H1 (cell line): ENCODE measurements at regions not wholly inside any gene's neighbourhood (a gene's known extent, or its start where the extent isn't known, plus 50 kb on each side); places are given as distances from the start of the nearest gene placed in this dataset.
A peak's percentile ranks its signal among the peaks of the same experiment; 100 is the strongest.

ENCODE experiments used
- CTCF ChIA-PET: fragments of 300-600 bp; sonication (Branson Sonifier 250); formaldehyde crosslinking; loops from one replicate; lab custom pipeline; 2021; ENCODE audit not compliant: partially characterized antibody; lab: Charles Lee
- POLR2A ChIA-PET: fragments of 300-600 bp; sonication (Branson Sonifier 250); formaldehyde crosslinking; loops from one replicate; lab custom pipeline; 2021; ENCODE audit warnings: inconsistent platforms; ENCODE audit not compliant: partially characterized antibody; lab: Charles Lee
- DNase-seq, 2 experiments: peaks; one replicate each; pipeline versions ENCODE4 v3.0.0 to v3.0.0-alpha.2; 2010 to 2022; ENCODE audit warnings: low spot score in 2 of 2, low read depth in 1 of 2, mixed read lengths in 1 of 2
- FAIRE-seq: peaks from 2 replicates; lab custom pipeline; 2011; peaks lifted over from hg19 to GRCh38; lab: Jason Lieb, UNC
- H2AFZ ChIP-seq: 2 replicates; pipeline ENCODE4 v1.8.1; 2012; ENCODE audit warnings: low read length, inconsistent platforms
- H2AK5ac ChIP-seq: 2 replicates; pipeline ENCODE4 v1.6.1; 2013; ENCODE audit warnings: low read depth, low read length
- H2BK120ac ChIP-seq: replicated peaks from 2 replicates; pipeline ENCODE3; 2013; ENCODE audit warnings: low read depth, low read length, inconsistent platforms
- H2BK12ac ChIP-seq: 2 replicates; pipeline ENCODE4 v1.6.1; 2013; ENCODE audit warnings: low read depth, low read length
- H2BK15ac ChIP-seq: 2 replicates; pipeline ENCODE4 v1.6.1; 2013; ENCODE audit warnings: low read length
- H2BK20ac ChIP-seq: 2 replicates; pipeline ENCODE4 v1.6.1; 2013; ENCODE audit warnings: low read length
- H2BK5ac ChIP-seq: 2 replicates; pipeline ENCODE4 v1.6.1; 2013; ENCODE audit warnings: low read depth, low read length
- H3K14ac ChIP-seq: 2 replicates; pipeline ENCODE4 v1.6.1; 2013; ENCODE audit warnings: inconsistent platforms; ENCODE audit not compliant: insufficient read length
- H3K18ac ChIP-seq: 2 replicates; pipeline ENCODE4 v1.6.1; 2013; ENCODE audit warnings: low read length; ENCODE audit errors: extremely low read depth
- H3K23ac ChIP-seq: 2 replicates; pipeline ENCODE4 v1.6.1; 2013; ENCODE audit warnings: inconsistent platforms; ENCODE audit not compliant: insufficient read length
- H3K23me2 ChIP-seq: 2 replicates; pipeline ENCODE4 v1.6.1; 2013; ENCODE audit warnings: low read depth, low read length
- H3K27ac ChIP-seq: 2 replicates; pipeline ENCODE4 v1.6.1; 2011; ENCODE audit warnings: low read depth, low read length, inconsistent platforms
- H3K27me3 ChIP-seq, 4 experiments: replicated peaks in 1 of 4; 1 replicate in 1 of 4; 2 replicates in 3 of 4; pipeline versions ENCODE4 v1.6.1 to v1.8.1; 2011 to 2013; ENCODE audit warnings: low read length in 3 of 4, mild to moderate bottlenecking in 3 of 4, inconsistent platforms in 2 of 4, mixed read lengths in 2 of 4, moderate library complexity in 1 of 4; ENCODE audit not compliant: control insufficient read depth in 3 of 4, insufficient read depth in 3 of 4; ENCODE audit errors: extremely low read depth in 1 of 4
- H3K36me3 ChIP-seq, 4 experiments: 2 replicates each; pipeline versions ENCODE4 v1.6.1 to v1.8.1; 2011 to 2013; ENCODE audit warnings: mild to moderate bottlenecking in 4 of 4, low read length in 3 of 4, moderate library complexity in 2 of 4, control low read depth in 1 of 4, inconsistent platforms in 1 of 4; ENCODE audit not compliant: insufficient read depth in 4 of 4, control insufficient read depth in 2 of 4
- H3K4ac ChIP-seq: replicated peaks from 2 replicates; pipeline ENCODE3; 2013; ENCODE audit warnings: low read length, low read depth, mixed read lengths, inconsistent platforms; ENCODE audit not compliant: insufficient read length
- H3K4me1 ChIP-seq, 4 experiments: replicated peaks in 1 of 4; 1 replicate in 1 of 4; 2 replicates in 3 of 4; pipeline versions ENCODE4 v1.6.1 to v1.8.1; 2011 to 2013; ENCODE audit warnings: low read length in 3 of 4, inconsistent platforms in 2 of 4, mixed read lengths in 1 of 4; ENCODE audit not compliant: insufficient read depth in 4 of 4, control insufficient read depth in 3 of 4
- H3K4me2 ChIP-seq, 2 experiments: 2 replicates each; pipeline versions ENCODE4 v1.6.1 to v1.8.1; 2011 to 2013; ENCODE audit warnings: low read depth in 2 of 2, low read length in 2 of 2, control low read depth in 1 of 2, inconsistent platforms in 1 of 2, mild to moderate bottlenecking in 1 of 2; ENCODE audit not compliant: insufficient read depth in 1 of 2
- H3K4me3 ChIP-seq, 4 experiments: fragments of 200-600, 300-600 bp in 1 of 4; sonication (generic), shearing (Covaris generic), sonication (Bioruptor Twin) in 1 of 4; 2 replicates each; pipeline versions ENCODE4 v1.5.1 to v1.8.1; 2011 to 2016; ENCODE audit warnings: low read length in 4 of 4, low read depth in 3 of 4, control low read depth in 2 of 4, inconsistent platforms in 2 of 4, mild to moderate bottlenecking in 2 of 4, mixed read lengths in 1 of 4, moderate library complexity in 1 of 4; ENCODE audit not compliant: insufficient read depth in 2 of 4; ENCODE audit errors: extremely low read depth in 1 of 4
- H3K56ac ChIP-seq: replicated peaks from 2 replicates; pipeline ENCODE3; 2013; ENCODE audit warnings: low read depth, mild to moderate bottlenecking, mixed read lengths, low read length, inconsistent platforms; ENCODE audit not compliant: insufficient read length
- H3K79me1 ChIP-seq: 2 replicates; pipeline ENCODE4 v1.6.1; 2013; ENCODE audit warnings: low read depth, low read length, control low read depth
- H3K79me2 ChIP-seq, 2 experiments: 2 replicates each; pipeline versions ENCODE4 v1.6.1 to v1.8.1; 2012 to 2013; ENCODE audit warnings: low read length in 2 of 2, mild to moderate bottlenecking in 2 of 2, inconsistent platforms in 1 of 2; ENCODE audit not compliant: insufficient read depth in 2 of 2, control insufficient read depth in 1 of 2
- H3K9ac ChIP-seq, 4 experiments: replicated peaks in 1 of 4; 1 replicate in 1 of 4; 2 replicates in 3 of 4; pipeline versions ENCODE4 v1.6.1 to v1.8.1; 2011 to 2013; ENCODE audit warnings: low read depth in 3 of 4, low read length in 3 of 4, control low read depth in 2 of 4, mild to moderate bottlenecking in 2 of 4, moderate library complexity in 2 of 4, inconsistent platforms in 1 of 4; ENCODE audit errors: extremely low read depth in 1 of 4
- H3K9me3 ChIP-seq, 2 experiments: 2 replicates each; pipeline versions ENCODE4 v1.6.1 to v1.8.1; 2012 to 2013; ENCODE audit warnings: mild to moderate bottlenecking in 2 of 2, moderate library complexity in 2 of 2, control low read depth in 1 of 2, inconsistent platforms in 1 of 2, low read depth in 1 of 2, low read length in 1 of 2, mixed read lengths in 1 of 2; ENCODE audit not compliant: insufficient read depth in 2 of 2
- H4K20me1 ChIP-seq, 2 experiments: replicated peaks in 1 of 2; 2 replicates each; pipeline versions ENCODE3 to v1.8.1; 2011 to 2013; ENCODE audit warnings: inconsistent platforms in 2 of 2, low read length in 2 of 2, mild to moderate bottlenecking in 1 of 2; ENCODE audit not compliant: insufficient read depth in 2 of 2, control insufficient read depth in 1 of 2
- H4K5ac ChIP-seq: 2 replicates; pipeline ENCODE4 v1.6.1; 2013; ENCODE audit warnings: low read length, low read depth, mixed read lengths, inconsistent platforms; ENCODE audit not compliant: insufficient read length
- H4K8ac ChIP-seq: 2 replicates; pipeline ENCODE4 v1.8.0; 2013; ENCODE audit warnings: mild to moderate bottlenecking, moderate library complexity, low read length, inconsistent platforms; ENCODE audit not compliant: insufficient read depth; ENCODE audit errors: extremely low read depth
- H4K91ac ChIP-seq: replicated peaks from 2 replicates; pipeline ENCODE3; 2013; ENCODE audit warnings: low read length, mixed read lengths, inconsistent platforms; ENCODE audit not compliant: insufficient read length
- HDAC6 ChIP-seq: IDR thresholded peaks from one replicate; pipeline ENCODE4 v1.7.1; 2012; ENCODE audit warnings: low read depth, mild to moderate bottlenecking, inconsistent platforms, low read length, moderate library complexity
- RNF2 ChIP-seq: fragments of 200-900, 300-1000 bp; sonication (generic); IDR thresholded peaks from 2 replicates; pipeline ENCODE4 v1.7.1; 2016; ENCODE audit warnings: borderline replicate concordance, low read depth, mild to moderate bottlenecking, antibody characterized with exemption, low read length; ENCODE audit not compliant: poor library complexity, severe bottlenecking; ENCODE audit errors: missing control alignments
- WGBS, 2 experiments: shearing (Covaris generic) in 1 of 2; methylation state at CpG; one replicate each; pipeline versions ENCODE4 v1.1.6 to v1.1.7; 2013 to 2015; ENCODE audit warnings: low lambda C conversion rate in 2 of 2, mixed read lengths in 2 of 2, inconsistent platforms in 1 of 2, low coverage in 1 of 2, missing lambda C conversion rate in 1 of 2; ENCODE audit not compliant: insufficient replicate concordance in 2 of 2, insufficient coverage in 1 of 2, insufficient read length in 1 of 2; ENCODE audit errors: extremely low coverage in 1 of 2, missing lambda C conversion rate in 1 of 2; 5-methylcytosine and 5-hydroxymethylcytosine counted together

GRCh38 chr11:119810478-119811232 is 81.7 kb upstream of the NECTIN1 start:
- WGBS, 2 experiments, result 92% methylated on average over 12 of the region's 14 CpGs; no CpG with 5 or more reads in 1 of the 2 experiments
- no peak overlapping the region for H4K5ac ChIP-seq
- FAIRE-seq (no peak), DNase-seq (no peak)
- no peak overlapping the region for H3K14ac ChIP-seq
- no peak overlapping the region for H4K8ac ChIP-seq
- H2AK5ac ChIP-seq, result no peak overlapping the region
- 0 out of 2 replicates have a peak overlapping the region, but pooled peaks have one; percentile 18 for H2BK15ac ChIP-seq
- H3K18ac ChIP-seq, result no peak overlapping the region
- no peaks in the 10 kb centered on the region; a peak in 1 of 7 replicates for H3K4me1 ChIP-seq
- no peak overlapping the region for H3K4me2 ChIP-seq
- 0 out of 2 replicates have a peak, but pooled peaks cover 1% of the 10 kb centered on the region for H3K23me2 ChIP-seq
- no peak overlapping the region for H3K27ac ChIP-seq
- no peak overlapping the region for H3K9ac ChIP-seq
- no peak overlapping the region for H2BK120ac ChIP-seq
- CTCF ChIA-PET, result interaction anchor here (0.7 to 2.7 kb wide), 4 partner anchors 16 to 269 kb away, joined by 3 to 9 read pairs (median 3); no protein-coding TSS in a partner anchor
- TF ChIP-seq HDAC6 (no peak), RNF2 (no peak)
- H3K27me3 ChIP-seq, result no peaks in the 10 kb centered on the region; a peak in 1 of 7 replicates
- no peak overlapping the region for H3K4ac ChIP-seq
- H4K20me1 ChIP-seq, result peaks cover 0 to 3% of the 10 kb centered on the region in 2 experiments
- no peak overlapping the region for H2BK5ac ChIP-seq
- H2BK12ac ChIP-seq, result no peak overlapping the region
- no peak overlapping the region for H4K91ac ChIP-seq
- H3K23ac ChIP-seq, result no peak overlapping the region
- H3K56ac ChIP-seq, result no peak overlapping the region
- no peaks in the 10 kb centered on the region; a peak in 1 of 8 replicates for H3K36me3 ChIP-seq
- H3K4me3 ChIP-seq, result no peak overlapping the region
- H3K79me1 ChIP-seq, result no peaks in the 10 kb centered on the region
- H3K79me2 ChIP-seq, result no peaks in the 10 kb centered on the region
- POLR2A ChIA-PET, result interaction anchor here (0.8 to 1.0 kb wide), 2 partner anchors 19 to 129 kb away, joined by 3 read pairs; no protein-coding TSS in a partner anchor
- H2BK20ac ChIP-seq, result no peak overlapping the region
- no peak overlapping the region for H2AFZ ChIP-seq
- H3K9me3 ChIP-seq, result peaks cover 0 to 3% of the 10 kb centered on the region in 2 experiments; a peak in 1 of 4 replicates
